G401.6 (cell line): ENCODE measurements at regions not wholly inside any gene's neighbourhood (a gene's known extent, or its start where the extent isn't known, plus 50 kb on each side); places are given as distances from the start of the nearest gene placed in this dataset.

ENCODE experiments used
- FAIRE-seq: peaks from 2 replicates; lab custom pipeline; 2012; peaks lifted over from hg19 to GRCh38; lab: Jason Lieb, UNC

- FAIRE-seq, result no peak
Measured at GRCh38 chrX:9196961-9197640, 163.2 kb upstream of the FAM9B start.

- FAIRE-seq, result no peak
Measured at GRCh38 chrX:9204560-9204959, 170.6 kb upstream of the FAM9B start.

- no peak for FAIRE-seq
Measured at GRCh38 chrX:9205599-9206223, 171.8 kb upstream of the FAM9B start.

GRCh38 chrX:9207142-9207541 is 173.2 kb upstream of the FAM9B start:
- no peak for FAIRE-seq

- no peak for FAIRE-seq
Measured at GRCh38 chrX:9211269-9211668, 177.3 kb upstream of the FAM9B start.

GRCh38 chrX:9221781-9222180 is 187.9 kb upstream of the FAM9B start:
- no peak for FAIRE-seq

- no peak for FAIRE-seq
Measured at GRCh38 chrX:9222299-9222698, 188.4 kb upstream of the FAM9B start.

- FAIRE-seq, result no peak
Measured at GRCh38 chrX:9227276-9227675, 193.3 kb upstream of the FAM9B start.

- FAIRE-seq, result no peak
Measured at GRCh38 chrX:9231491-9231890, 197.6 kb upstream of the FAM9B start.

DNA sequence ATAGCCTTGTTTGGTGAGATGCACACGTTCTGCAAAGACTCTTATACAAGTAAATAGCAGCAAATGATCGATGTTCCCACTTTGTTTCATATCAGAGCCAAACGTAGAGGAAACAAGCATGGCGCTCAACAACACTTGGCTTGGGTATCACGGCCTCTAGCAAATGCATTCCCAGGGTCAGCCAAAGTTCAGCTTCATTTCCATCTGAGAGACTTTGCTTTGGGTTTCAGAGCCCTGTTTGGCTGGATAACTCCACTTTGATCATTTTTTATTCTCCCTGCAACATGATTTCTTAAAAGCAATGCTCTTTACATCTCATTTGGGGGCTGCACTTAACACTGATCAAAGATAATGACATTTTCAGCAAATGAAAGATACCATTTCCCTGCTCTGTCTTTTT is 199.2 kb upstream of the FAM9B start:
- FAIRE-seq, result no peak

- no peak for FAIRE-seq
Measured at GRCh38 chrX:9234315-9234714, 200.4 kb upstream of the FAM9B start.

- no peak for FAIRE-seq
Measured at GRCh38 chrX:9235722-9236121, 201.8 kb upstream of the FAM9B start.

DNA sequence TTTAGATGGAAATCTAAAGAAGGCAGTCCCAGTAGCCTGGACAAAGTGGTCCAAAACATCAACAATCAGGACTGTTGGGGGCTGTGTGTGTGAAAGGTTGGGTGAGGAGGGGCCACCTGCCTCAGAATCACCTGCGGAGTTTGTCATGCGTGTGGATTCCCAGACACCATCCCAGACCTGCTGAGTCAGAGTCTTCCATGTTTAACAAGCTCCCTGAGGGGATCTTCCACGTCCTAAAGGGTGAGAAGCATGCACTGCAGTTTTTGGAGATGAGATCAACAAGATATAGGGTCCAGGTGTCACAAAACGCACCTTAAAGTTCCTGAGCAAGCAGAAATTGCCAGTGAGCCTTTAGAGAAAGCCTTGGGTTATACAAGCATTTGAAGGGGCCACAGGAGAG is 207.0 kb upstream of the FAM9B start:
- no peak for FAIRE-seq

DNA sequence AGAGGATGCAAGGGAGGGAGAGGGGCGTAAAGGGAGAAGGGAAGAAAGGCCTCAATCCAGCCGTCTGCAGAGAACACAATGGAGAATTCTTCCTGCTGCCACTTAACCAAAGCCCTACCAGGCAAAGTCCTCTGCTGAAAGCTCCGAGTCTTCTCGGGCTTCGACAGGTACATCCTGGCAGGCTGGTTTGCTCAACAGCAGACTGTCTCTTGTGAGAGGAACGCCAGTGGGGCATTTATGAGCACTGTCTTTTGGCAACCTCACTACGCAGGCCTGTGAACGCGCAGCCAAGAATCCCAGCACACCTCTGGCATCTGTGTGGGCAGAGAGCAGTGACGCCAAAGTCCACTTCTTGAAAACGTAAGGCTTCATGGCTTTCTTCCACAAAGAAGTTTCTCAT is 207.5 kb upstream of the FAM9B start:
- no peak for FAIRE-seq

DNA sequence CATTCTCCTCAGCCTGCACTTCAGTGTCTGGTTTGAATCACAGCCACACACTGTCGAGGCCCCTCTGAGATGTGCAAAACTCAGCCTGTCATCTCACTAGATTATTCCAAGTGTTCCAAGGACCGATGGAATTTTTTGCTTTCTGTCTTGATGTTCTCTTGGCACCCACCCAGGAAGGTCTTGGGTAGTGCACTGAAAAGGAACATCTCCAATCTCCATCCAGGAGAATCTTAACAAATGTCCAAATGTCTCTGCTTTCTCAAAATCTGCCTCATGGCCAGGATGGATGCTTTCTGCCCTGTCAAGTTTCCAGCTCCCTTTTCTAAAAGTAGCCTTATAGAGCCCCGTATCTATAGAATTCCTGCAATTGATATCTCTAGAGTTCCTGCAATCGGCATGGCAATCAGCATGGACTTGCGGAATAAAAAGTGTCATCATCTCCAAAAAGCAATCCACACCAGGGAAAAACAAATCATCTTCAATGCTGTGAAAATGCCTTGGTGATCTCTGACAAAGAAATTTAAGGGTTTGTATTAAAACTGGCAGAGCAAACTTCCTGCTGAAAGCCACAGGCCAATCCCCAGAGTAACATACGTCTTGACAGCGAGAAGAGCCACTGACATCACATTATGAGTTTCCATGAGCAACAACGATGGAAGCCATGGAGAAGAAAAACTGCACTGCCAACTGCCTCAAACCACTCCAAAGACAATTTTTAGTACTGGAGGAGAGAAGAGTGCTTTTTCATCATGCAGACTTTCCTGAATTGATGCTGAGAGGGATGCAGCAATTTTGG is 215.3 kb upstream of the FAM9B start:
- FAIRE-seq, result no peak

GRCh38 chrX:9252182-9252581 is 212.7 kb upstream of the TBL1X start:
- FAIRE-seq, result no peak

DNA sequence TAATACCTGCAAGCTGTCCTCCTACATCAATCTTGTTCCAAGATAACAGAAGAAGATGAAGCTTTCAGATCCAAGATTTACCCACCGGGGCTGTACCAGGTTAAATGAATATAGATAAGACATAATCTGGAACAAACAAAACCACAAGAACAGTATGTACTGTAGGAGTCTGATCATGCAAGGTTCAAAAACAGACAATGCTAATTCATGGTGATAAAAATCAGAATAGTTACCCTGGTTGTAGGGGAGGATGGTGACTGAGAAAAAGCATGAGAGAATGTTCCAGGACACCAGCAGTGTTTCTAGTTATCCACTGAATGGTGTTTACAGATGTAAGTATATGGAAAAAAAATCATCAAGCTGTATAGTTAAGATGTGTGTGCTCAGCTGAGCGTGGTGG is 211.6 kb upstream of the TBL1X start:
- no peak for FAIRE-seq

DNA sequence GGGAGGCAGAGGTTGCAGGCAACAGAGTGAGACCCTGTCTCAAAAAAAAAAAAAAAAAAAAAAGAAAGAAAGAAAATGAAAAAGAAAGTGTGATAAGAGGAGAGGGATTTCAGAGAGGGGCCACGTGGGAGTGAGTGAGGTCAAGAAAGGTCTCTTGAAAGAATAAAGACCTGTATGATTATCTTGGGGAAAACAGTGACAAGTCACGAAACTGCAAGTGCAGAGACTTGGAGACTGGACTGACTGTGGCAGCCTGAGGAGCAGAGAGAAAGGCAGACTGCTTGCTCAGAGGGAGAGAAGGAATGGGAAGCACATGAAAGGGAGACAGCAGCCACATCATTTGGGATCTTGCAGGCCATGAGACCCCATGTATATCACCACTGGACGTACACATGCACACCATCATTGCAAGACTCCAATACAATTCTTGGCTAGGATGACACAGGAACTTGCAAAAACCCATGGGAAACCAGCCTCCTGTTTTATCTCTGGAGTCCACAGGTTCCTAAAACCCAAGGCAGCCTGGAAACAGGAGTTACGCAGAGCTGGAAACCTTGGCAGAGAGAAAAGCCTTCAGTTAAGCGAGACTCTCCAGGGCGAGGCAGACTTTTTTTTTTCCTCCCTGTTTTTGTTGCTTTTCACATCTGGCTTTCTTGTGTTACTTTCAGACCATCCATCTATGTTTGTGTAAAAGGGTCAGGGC is 207.0 kb upstream of the TBL1X start:
- FAIRE-seq, result no peak

- no peak for FAIRE-seq
Measured at GRCh38 chrX:9258421-9259104, 206.3 kb upstream of the TBL1X start.

GRCh38 chrX:9260603-9261002 is 204.3 kb upstream of the TBL1X start:
- no peak for FAIRE-seq

DNA sequence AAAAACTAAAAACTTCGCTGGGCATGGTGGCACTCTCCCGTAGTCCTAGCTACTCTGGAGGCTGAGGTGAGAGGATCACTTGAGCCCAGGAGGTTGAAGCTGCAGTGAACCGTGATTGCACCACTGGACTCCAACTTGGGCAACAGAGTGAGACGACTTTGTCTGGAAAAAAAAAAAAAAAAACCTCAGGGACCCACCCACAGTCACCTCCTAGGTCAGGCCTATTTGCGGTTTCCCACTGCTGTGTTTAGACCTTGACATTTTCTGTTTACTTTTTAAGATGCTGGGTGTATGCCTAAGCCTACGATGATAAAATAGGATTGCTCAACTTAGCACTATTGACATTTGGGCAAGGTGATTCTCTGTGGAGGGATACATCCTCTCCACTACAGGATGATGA is 197.4 kb upstream of the TBL1X start:
- no peak for FAIRE-seq

DNA sequence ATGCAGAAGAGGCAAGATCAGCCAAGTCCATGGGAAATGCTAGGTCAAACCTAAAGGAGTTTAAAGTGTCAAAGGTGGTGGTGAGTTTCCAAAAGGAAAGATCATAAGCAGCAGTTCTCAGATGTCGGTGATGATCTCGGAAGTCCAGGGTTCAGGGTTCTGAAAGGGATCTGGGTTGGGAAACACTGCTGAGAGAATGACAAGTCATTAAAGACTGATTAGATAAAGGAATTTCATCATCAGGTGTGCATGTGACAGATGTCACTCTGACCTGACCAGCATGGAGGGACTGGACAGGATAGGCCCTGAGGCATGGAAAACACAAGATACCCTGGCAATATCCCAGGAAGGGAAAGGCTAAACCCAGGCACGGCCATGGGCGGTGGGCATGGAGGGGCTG is 195.7 kb upstream of the TBL1X start:
- FAIRE-seq, result no peak
